ENCODE measurements at regions not wholly inside any gene's neighbourhood (a gene's known extent, or its start where the extent isn't known, plus 50 kb on each side); places are given as distances from the start of the nearest gene placed in this dataset.

GRCh38 chr13:105033999-105034398 lies 1501.5 kb downstream of the EFNB2 start:
- Histone ChIP-seq H3K27me3 (ENCODE audit: control insufficient read depth, insufficient read depth, low read length) (no peaks in the 10 kb centered on the region), H4K20me1 (ENCODE audit: control insufficient read depth, extremely low read depth, insufficient read depth, low read length) (no peaks in the 10 kb centered on the region), H3K4me2 (ENCODE audit: extremely low read depth, insufficient read depth, low read length) (no peak overlapping the region), H2AFZ (ENCODE audit: low read length) (no peak overlapping the region), H3K79me2 (ENCODE audit: control insufficient read depth, insufficient read depth, low read length) (no peaks in the 10 kb centered on the region), H3K9ac (ENCODE audit: insufficient read depth, low read length) (no peak overlapping the region), H3K27ac (ENCODE audit: insufficient read depth, low read length) (no peak overlapping the region), H3K9me3 (ENCODE audit: control insufficient read depth, insufficient read depth, low read depth, low read length) (no peaks in the 10 kb centered on the region), H3K36me3 (ENCODE audit: control insufficient read depth, insufficient read depth, low read length) (no peaks in the 10 kb centered on the region), H3K4me1 (ENCODE audit: control insufficient read depth, extremely low read depth, insufficient read depth, low read length) (no peaks in the 10 kb centered on the region), H3K4me3 (replicated peaks in 1 of 4; ENCODE audit: control extremely low read depth in 1 of 4, insufficient read depth in 1 of 4, low read depth in 3 of 4, low read length in 4 of 4) (no peak overlapping the region)
- DNase-seq (ENCODE audit: low read depth in 2 of 2): no peak
- TF ChIP-seq CTCF (conservative IDR thresholded peaks at IDR 0.05 in 1 of 2, IDR thresholded peaks at IDR 0.05 in 1 of 2; ENCODE audit: low read depth in 1 of 2, low read length in 2 of 2): no peak
- TF ChIP-seq EZH2 (IDR thresholded peaks at IDR 0.05; ENCODE audit: low read length, missing control alignments): no peak

GRCh38 chr13:105031306-105031705 lies 1504.2 kb downstream of the EFNB2 start:
- TF ChIP-seq CTCF (conservative IDR thresholded peaks at IDR 0.05 in 1 of 2, IDR thresholded peaks at IDR 0.05 in 1 of 2; ENCODE audit: low read depth in 1 of 2, low read length in 2 of 2) (no peak), EZH2 (IDR thresholded peaks at IDR 0.05; ENCODE audit: low read length, missing control alignments) (no peak)
- Histone ChIP-seq H4K20me1 (ENCODE audit: control insufficient read depth, extremely low read depth, insufficient read depth, low read length) (no peaks in the 10 kb centered on the region), H3K4me2 (ENCODE audit: extremely low read depth, insufficient read depth, low read length) (no peak overlapping the region), H2AFZ (ENCODE audit: low read length) (no peak overlapping the region), H3K79me2 (ENCODE audit: control insufficient read depth, insufficient read depth, low read length) (no peaks in the 10 kb centered on the region), H3K4me3 (replicated peaks in 1 of 4; ENCODE audit: control extremely low read depth in 1 of 4, insufficient read depth in 1 of 4, low read depth in 3 of 4, low read length in 4 of 4) (no peak overlapping the region), H3K9ac (ENCODE audit: insufficient read depth, low read length) (no peak overlapping the region), H3K4me1 (ENCODE audit: control insufficient read depth, extremely low read depth, insufficient read depth, low read length) (no peaks in the 10 kb centered on the region), H3K36me3 (ENCODE audit: control insufficient read depth, insufficient read depth, low read length) (no peaks in the 10 kb centered on the region), H3K27ac (ENCODE audit: insufficient read depth, low read length) (no peak overlapping the region), H3K27me3 (ENCODE audit: control insufficient read depth, insufficient read depth, low read length) (no peaks in the 10 kb centered on the region), H3K9me3 (ENCODE audit: control insufficient read depth, insufficient read depth, low read depth, low read length) (no peaks in the 10 kb centered on the region)
- DNase-seq (ENCODE audit: low read depth in 2 of 2): no peak

- Histone ChIP-seq H3K79me2 (ENCODE audit: control insufficient read depth, insufficient read depth, low read length) (no peaks in the 10 kb centered on the region), H3K4me1 (ENCODE audit: control insufficient read depth, extremely low read depth, insufficient read depth, low read length) (no peaks in the 10 kb centered on the region), H3K9ac (ENCODE audit: insufficient read depth, low read length) (no peak overlapping the region), H4K20me1 (ENCODE audit: control insufficient read depth, extremely low read depth, insufficient read depth, low read length) (no peaks in the 10 kb centered on the region), H3K36me3 (ENCODE audit: control insufficient read depth, insufficient read depth, low read length) (no peaks in the 10 kb centered on the region), H3K9me3 (ENCODE audit: control insufficient read depth, insufficient read depth, low read depth, low read length) (no peaks in the 10 kb centered on the region), H3K27me3 (ENCODE audit: control insufficient read depth, insufficient read depth, low read length) (no peaks in the 10 kb centered on the region), H3K27ac (ENCODE audit: insufficient read depth, low read length) (no peak overlapping the region), H2AFZ (ENCODE audit: low read length) (no peak overlapping the region), H3K4me2 (ENCODE audit: extremely low read depth, insufficient read depth, low read length) (no peak overlapping the region), H3K4me3 (replicated peaks in 1 of 4; ENCODE audit: control extremely low read depth in 1 of 4, insufficient read depth in 1 of 4, low read depth in 3 of 4, low read length in 4 of 4) (no peak overlapping the region)
- TF ChIP-seq EZH2 (IDR thresholded peaks at IDR 0.05; ENCODE audit: low read length, missing control alignments) (no peak), CTCF (conservative IDR thresholded peaks at IDR 0.05 in 1 of 2, IDR thresholded peaks at IDR 0.05 in 1 of 2; ENCODE audit: low read depth in 1 of 2, low read length in 2 of 2) (no peak)
- DNase-seq (ENCODE audit: low read depth in 2 of 2): no peak
Measured at GRCh38 chr13:105030851-105031250, 1504.6 kb downstream of the EFNB2 start.
